ENCODE measurements at regions not wholly inside any gene's neighbourhood (a gene's known extent, or its start where the extent isn't known, plus 50 kb on each side); places are given as distances from the start of the nearest gene placed in this dataset.

DNA sequence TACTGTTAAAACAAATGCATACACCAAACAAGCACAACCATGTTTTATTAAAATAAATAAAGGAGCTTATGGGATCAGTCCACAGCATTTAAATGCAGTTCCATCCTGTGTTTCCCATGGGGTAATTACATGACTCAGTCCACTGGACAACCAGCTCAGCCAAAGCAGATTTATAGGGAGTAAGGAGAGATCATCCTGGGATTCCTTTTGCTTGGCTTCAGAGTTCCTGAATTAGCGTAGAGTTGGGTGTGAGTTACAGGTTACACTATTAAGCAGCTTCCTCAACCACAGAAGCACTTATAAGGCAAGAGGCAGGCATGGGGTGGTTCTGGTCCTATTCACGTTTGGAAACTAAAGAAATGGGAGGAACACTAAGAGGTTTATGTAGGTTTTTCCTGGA lies 381.1 kb upstream of the ACTBL2 start:
- no peak for TF ChIP-seq CTCF (IDR thresholded peaks at IDR 0.05 in 8 of 11, conservative IDR thresholded peaks at IDR 0.05 in 3 of 11)
- no peak for TF ChIP-seq POLR2AphosphoS5 (IDR thresholded peaks at IDR 0.05)
- no peak for TF ChIP-seq POLR2A (IDR thresholded peaks at IDR 0.05)

Data from spleen (tissue), 7 donors.